Ascending aorta (tissue), 2 donors: ENCODE measurements at regions not wholly inside any gene's neighbourhood (a gene's known extent, or its start where the extent isn't known, plus 50 kb on each side); places are given as distances from the start of the nearest gene placed in this dataset.

ENCODE experiments used
- DNase-seq, 2 donors: peaks; one replicate each; pipeline ENCODE4 v3.0.0-alpha.2; 2019; ENCODE audit warnings: low spot score in 2 of 2
- H3K27ac ChIP-seq, 2 donors: fragments of 200-600 bp; sonication (generic); one replicate each; pipeline ENCODE4 v1.5.1; 2016 to 2017; ENCODE audit warnings: mild to moderate bottlenecking in 1 of 2
- H3K27me3 ChIP-seq: fragments of 200-600 bp; sonication (generic); one replicate; pipeline ENCODE4 v1.5.1; 2017
- H3K36me3 ChIP-seq, 2 donors: fragments of 200-600 bp; sonication (generic); one replicate each; pipeline ENCODE4 v1.5.1; 2016
- H3K4me1 ChIP-seq, 2 donors: fragments of 200-600 bp; sonication (generic); one replicate each; pipeline ENCODE4 v1.5.1; 2016 to 2017; ENCODE audit warnings: mild to moderate bottlenecking in 1 of 2
- H3K4me3 ChIP-seq, 2 donors: fragments of 200-600 bp; sonication (generic); one replicate each; pipeline ENCODE4 v1.5.1; 2016 to 2017; ENCODE audit warnings: mild to moderate bottlenecking in 1 of 2
- H3K9me3 ChIP-seq, 2 donors: fragments of 200-600 bp; sonication (generic); one replicate each; pipeline ENCODE4 v1.5.1; 2016
- CTCF ChIP-seq, 3 experiments: fragments of 200-600 bp in 2 of 3; fragments of 450-650 bp in 1 of 3; sonication (generic) in 2 of 3; IDR thresholded peaks; one replicate each; pipeline ENCODE4 v1.5.1; 2016 to 2019; ENCODE audit warnings: antibody characterized with exemption in 3 of 3, mild to moderate bottlenecking in 1 of 3, moderate library complexity in 1 of 3
- intact Hi-C: fragments of 100-400 bp; cut with DNase I; formaldehyde crosslinking; loops from one replicate; pipeline ENCODE4 v1.15.1; 2023

GRCh38 chr11:104462341-104462740 lies 298.4 kb upstream of the PDGFD start:
- Histone ChIP-seq H3K9me3 (no peaks in the 10 kb centered on the region), H3K4me1 (no peaks in the 10 kb centered on the region), H3K36me3 (no peaks in the 10 kb centered on the region), H3K4me3 (no peak overlapping the region), H3K27ac (no peak overlapping the region), H3K27me3 (no peaks in the 10 kb centered on the region)
- TF ChIP-seq CTCF (IDR thresholded peaks at IDR 0.05) = no peak
- intact Hi-C loops = no loop called here
- DNase-seq = no peak

DNA sequence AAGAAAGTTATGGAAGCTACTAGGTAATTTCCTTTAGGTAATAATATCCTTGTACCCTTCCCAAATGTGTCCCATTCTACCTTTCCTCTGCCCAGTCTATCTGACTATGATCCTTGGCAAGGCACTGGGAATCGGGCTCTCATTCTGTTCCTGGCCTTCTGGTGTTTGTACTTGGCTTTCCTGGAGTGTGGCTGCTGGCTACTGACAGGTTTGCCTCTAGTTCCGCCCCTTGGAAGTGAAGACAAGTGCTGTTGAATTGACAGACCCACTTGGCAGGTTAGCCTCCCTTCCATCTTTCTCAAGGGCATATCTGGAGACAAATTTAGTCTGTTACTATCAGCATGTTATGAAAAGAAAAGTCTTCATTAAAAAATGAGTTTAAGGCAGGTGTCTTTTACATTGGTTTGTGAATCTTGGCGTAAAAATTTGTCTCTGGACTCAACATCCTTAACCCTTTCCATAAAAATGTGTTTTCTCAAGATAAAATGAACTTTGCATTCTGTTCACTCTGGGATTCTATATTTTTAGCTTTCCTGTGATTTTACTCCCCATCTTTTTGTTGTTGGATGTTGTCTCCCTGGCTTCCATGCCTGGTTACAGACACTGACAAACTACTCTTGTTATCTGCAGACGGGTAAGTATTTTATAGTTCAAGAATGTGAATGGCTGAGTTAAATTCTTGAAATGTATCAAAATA lies 287.4 kb upstream of the PDGFD start:
- peak overlapping the region; percentile 14 to 44 for H3K27ac ChIP-seq
- no peak for DNase-seq
- no peaks in the 10 kb centered on the region for H3K4me1 ChIP-seq
- H3K9me3 ChIP-seq = no peaks in the 10 kb centered on the region
- no peak overlapping the region for H3K4me3 ChIP-seq
- H3K27me3 ChIP-seq = no peaks in the 10 kb centered on the region
- intact Hi-C loops = no loop called here
- TF ChIP-seq CTCF (IDR thresholded peaks at IDR 0.05) = no peak
- H3K36me3 ChIP-seq = no peaks in the 10 kb centered on the region

DNA sequence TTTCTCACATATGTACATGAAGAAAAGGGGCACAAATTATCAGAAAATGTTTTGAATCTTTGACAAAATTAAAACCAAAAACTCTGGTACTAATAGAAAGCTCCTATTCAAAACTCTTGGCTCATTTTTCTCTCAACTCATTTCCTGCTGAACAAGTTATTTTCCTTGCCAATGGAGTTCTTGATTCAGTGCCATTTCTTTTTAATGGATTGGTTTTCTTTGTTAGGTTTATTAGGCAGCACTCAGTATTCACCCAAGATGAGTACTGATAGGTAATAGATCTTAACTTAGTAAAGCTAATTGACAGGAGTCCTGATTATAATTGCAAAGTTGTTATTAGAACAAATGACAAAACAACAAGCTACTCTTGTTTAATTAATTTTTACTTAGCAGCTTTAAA lies 279.4 kb upstream of the PDGFD start:
- H3K4me3 ChIP-seq = no peak overlapping the region
- H3K27me3 ChIP-seq = no peaks in the 10 kb centered on the region
- intact Hi-C loops = no loop called here
- H3K9me3 ChIP-seq = no peaks in the 10 kb centered on the region
- DNase-seq = no peak
- no peaks in the 10 kb centered on the region for H3K4me1 ChIP-seq
- no peak for TF ChIP-seq CTCF (IDR thresholded peaks at IDR 0.05)
- no peak overlapping the region for H3K27ac ChIP-seq
- no peaks in the 10 kb centered on the region for H3K36me3 ChIP-seq

- TF ChIP-seq CTCF (IDR thresholded peaks at IDR 0.05) = no peak
- Histone ChIP-seq H3K4me3 (no peak overlapping the region), H3K9me3 (no peaks in the 10 kb centered on the region), H3K4me1 (no peaks in the 10 kb centered on the region), H3K36me3 (no peaks in the 10 kb centered on the region), H3K27ac (no peak overlapping the region), H3K27me3 (no peaks in the 10 kb centered on the region)
- DNase-seq = no peak
- intact Hi-C loops = no loop called here
Observed at GRCh38 chr11:104442321-104442720, 278.4 kb upstream of the PDGFD start.

GRCh38 chr11:104435494-104435893 lies 271.5 kb upstream of the PDGFD start:
- DNase-seq = no peak
- Histone ChIP-seq H3K36me3 (no peaks in the 10 kb centered on the region), H3K27ac (no peak overlapping the region), H3K9me3 (no peaks in the 10 kb centered on the region), H3K4me1 (no peaks in the 10 kb centered on the region), H3K4me3 (no peak overlapping the region), H3K27me3 (no peaks in the 10 kb centered on the region)
- no peak for TF ChIP-seq CTCF (IDR thresholded peaks at IDR 0.05)
- intact Hi-C loops = no loop called here

DNA sequence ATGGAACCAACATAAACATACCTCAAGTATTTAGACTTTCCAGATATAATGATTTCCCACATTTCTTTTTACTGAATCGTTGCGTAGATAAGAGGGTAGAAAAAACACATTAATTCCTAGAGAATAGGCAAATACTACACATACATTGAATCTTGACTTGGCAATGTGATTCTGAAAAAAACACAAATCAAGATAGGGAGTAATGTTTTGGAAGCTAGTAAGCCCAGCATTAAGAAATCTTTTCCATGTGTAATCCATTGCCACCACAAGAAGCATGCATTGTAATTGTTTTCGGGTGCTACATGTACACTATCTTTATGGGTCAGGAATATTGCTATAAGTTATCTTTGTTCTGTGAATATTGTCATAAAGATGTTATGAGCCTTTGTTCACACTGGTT lies 269.8 kb upstream of the PDGFD start:
- no peak overlapping the region for H3K27ac ChIP-seq
- TF ChIP-seq CTCF (IDR thresholded peaks at IDR 0.05) = no peak
- DNase-seq = no peak
- H3K4me3 ChIP-seq = no peak overlapping the region
- no peaks in the 10 kb centered on the region for H3K9me3 ChIP-seq
- no peaks in the 10 kb centered on the region for H3K4me1 ChIP-seq
- H3K36me3 ChIP-seq = no peaks in the 10 kb centered on the region
- intact Hi-C loops = no loop called here
- H3K27me3 ChIP-seq = no peaks in the 10 kb centered on the region
